ENCODE measurements at regions not wholly inside any gene's neighbourhood (a gene's known extent, or its start where the extent isn't known, plus 50 kb on each side); places are given as distances from the start of the nearest gene placed in this dataset.

GRCh38 chr6:137816688-137817618, 50.1 kb upstream of the TNFAIP3 start:
- TF ChIP-seq EZH2 (IDR thresholded peaks at IDR 0.05; ENCODE audit: borderline replicate concordance, insufficient read depth, low read depth, low read length, poor library complexity, severe bottlenecking): no peak
- TF ChIP-seq, protein P1, sequence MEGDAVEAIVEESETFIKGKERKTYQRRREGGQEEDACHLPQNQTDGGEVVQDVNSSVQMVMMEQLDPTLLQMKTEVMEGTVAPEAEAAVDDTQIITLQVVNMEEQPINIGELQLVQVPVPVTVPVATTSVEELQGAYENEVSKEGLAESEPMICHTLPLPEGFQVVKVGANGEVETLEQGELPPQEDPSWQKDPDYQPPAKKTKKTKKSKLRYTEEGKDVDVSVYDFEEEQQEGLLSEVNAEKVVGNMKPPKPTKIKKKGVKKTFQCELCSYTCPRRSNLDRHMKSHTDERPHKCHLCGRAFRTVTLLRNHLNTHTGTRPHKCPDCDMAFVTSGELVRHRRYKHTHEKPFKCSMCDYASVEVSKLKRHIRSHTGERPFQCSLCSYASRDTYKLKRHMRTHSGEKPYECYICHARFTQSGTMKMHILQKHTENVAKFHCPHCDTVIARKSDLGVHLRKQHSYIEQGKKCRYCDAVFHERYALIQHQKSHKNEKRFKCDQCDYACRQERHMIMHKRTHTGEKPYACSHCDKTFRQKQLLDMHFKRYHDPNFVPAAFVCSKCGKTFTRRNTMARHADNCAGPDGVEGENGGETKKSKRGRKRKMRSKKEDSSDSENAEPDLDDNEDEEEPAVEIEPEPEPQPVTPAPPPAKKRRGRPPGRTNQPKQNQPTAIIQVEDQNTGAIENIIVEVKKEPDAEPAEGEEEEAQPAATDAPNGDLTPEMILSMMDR (IDR thresholded peaks at IDR 0.05): no peak
